ENCODE measurements at regions not wholly inside any gene's neighbourhood (a gene's known extent, or its start where the extent isn't known, plus 50 kb on each side); places are given as distances from the start of the nearest gene placed in this dataset.
"Not testable (repeated sequence)": the region's sequence is repeated elsewhere in the genome, so short reads cannot be mapped to it uniquely, and the experiment has no call there.

DNA sequence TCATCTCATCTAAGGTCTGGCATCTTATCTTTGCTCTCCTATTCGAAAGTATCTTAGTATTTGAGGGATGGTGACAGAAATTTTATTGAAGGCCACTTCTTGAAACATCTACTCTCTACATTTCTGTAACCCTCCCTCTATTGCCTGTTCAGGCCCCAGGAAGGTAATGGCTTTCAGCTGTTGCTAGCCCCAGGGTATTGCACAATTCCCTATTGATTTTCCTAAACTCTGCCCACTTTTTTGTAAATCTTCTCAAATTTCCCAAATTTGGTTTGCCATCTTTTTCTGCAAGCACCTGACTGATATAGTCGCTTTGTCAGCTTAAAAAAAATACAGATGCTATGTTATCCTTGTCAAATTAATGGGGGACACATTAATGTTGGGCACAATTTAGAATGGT, 242.1 kb downstream of the RAP2B start:
- Histone ChIP-seq H3K9me3 (no peaks in the 10 kb centered on the region), H3K36me3 (no peaks in the 10 kb centered on the region), H3K27ac (no peak overlapping the region), H3K4me1 (peaks cover 0 to 12% (median 3%) of the 10 kb centered on the region in 6 donors), H3K4me3 (no peak overlapping the region), H3K27me3 (replicated peaks in 1 of 7) (no peaks in the 10 kb centered on the region)
- TF ChIP-seq POLR2A (IDR thresholded peaks at IDR 0.05) (no peak), POLR2AphosphoS5 (IDR thresholded peaks at IDR 0.05) (no peak)
- TF ChIP-seq, protein P1, sequence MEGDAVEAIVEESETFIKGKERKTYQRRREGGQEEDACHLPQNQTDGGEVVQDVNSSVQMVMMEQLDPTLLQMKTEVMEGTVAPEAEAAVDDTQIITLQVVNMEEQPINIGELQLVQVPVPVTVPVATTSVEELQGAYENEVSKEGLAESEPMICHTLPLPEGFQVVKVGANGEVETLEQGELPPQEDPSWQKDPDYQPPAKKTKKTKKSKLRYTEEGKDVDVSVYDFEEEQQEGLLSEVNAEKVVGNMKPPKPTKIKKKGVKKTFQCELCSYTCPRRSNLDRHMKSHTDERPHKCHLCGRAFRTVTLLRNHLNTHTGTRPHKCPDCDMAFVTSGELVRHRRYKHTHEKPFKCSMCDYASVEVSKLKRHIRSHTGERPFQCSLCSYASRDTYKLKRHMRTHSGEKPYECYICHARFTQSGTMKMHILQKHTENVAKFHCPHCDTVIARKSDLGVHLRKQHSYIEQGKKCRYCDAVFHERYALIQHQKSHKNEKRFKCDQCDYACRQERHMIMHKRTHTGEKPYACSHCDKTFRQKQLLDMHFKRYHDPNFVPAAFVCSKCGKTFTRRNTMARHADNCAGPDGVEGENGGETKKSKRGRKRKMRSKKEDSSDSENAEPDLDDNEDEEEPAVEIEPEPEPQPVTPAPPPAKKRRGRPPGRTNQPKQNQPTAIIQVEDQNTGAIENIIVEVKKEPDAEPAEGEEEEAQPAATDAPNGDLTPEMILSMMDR (IDR thresholded peaks at IDR 0.05 in 8 of 11, conservative IDR thresholded peaks at IDR 0.05 in 3 of 11), result no peak
- 44 to 90% (median 51%) methylated on average over 2 of the region's 2 CpGs for WGBS, 5 donors
- no peak for DNase-seq
- intact Hi-C loops (cut with DNase I; ENCODE audit: low total_unique reads), result no loop called here

DNA sequence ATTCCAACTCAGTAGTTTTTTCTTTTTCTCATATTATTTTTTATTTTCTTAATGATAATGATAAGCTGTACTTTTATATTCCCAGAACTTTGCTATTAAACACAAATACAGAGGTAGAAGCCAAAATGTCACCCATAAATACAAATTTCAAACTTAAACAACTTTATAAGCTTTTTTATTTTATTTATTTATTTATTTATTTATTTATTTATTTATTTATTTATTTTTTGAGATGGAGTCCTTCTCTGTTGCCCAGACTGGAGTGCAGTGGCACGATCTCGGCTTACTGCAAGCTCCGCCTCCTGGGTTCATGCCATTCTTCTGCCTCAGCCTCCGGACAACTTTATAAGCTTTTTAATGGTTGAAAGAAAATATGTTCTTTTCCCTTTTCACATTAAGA, 243.3 kb downstream of the RAP2B start:
- H3K4me3 ChIP-seq; H3K4me1 ChIP-seq; H3K9me3 ChIP-seq; H3K36me3 ChIP-seq; DNase-seq; intact Hi-C loops (cut with DNase I; ENCODE audit: low total_unique reads); H3K27me3 ChIP-seq (replicated peaks in 1 of 7); H3K27ac ChIP-seq: not testable (repeated sequence)
- 92 to 95% (median 94%) methylated on average over 4 of the region's 4 CpGs for WGBS, 5 donors

DNA sequence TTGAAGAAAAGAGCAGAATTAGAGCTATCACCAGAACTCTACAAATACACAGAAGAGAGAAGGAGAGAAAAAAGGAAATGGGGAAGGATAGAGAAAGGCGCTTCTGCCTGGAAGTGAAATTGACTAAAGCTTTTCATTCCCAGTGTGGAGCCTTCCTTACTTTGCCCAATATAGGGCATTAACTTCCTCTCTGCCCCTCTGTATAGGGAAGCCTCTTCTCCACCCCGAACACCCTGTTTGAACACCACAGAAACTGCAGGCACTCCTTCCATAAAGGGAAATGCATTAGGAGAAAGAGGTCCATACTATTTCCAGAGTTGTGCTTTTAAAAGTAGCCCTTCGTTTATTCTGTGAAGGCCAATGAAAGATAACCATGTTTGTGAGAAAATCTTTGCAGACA, 248.5 kb downstream of the RAP2B start:
- H3K4me1 ChIP-seq, result no peaks in the 10 kb centered on the region
- 53 to 64% (median 61%) methylated on average over 3 of the region's 3 CpGs for WGBS, 5 donors
- no peak for DNase-seq
- H3K4me3 ChIP-seq, result no peak overlapping the region
- TF ChIP-seq, protein P1 (IDR thresholded peaks at IDR 0.05 in 8 of 11, conservative IDR thresholded peaks at IDR 0.05 in 3 of 11), result no peak
- TF ChIP-seq POLR2A (IDR thresholded peaks at IDR 0.05), result no peak
- no peak for TF ChIP-seq POLR2AphosphoS5 (IDR thresholded peaks at IDR 0.05)
- H3K36me3 ChIP-seq, result no peaks in the 10 kb centered on the region
- no peak overlapping the region for H3K27ac ChIP-seq
- intact Hi-C loops (cut with DNase I; ENCODE audit: low total_unique reads), result no loop called here
- H3K9me3 ChIP-seq, result no peaks in the 10 kb centered on the region
- H3K27me3 ChIP-seq (replicated peaks in 1 of 7), result no peaks in the 10 kb centered on the region

DNA sequence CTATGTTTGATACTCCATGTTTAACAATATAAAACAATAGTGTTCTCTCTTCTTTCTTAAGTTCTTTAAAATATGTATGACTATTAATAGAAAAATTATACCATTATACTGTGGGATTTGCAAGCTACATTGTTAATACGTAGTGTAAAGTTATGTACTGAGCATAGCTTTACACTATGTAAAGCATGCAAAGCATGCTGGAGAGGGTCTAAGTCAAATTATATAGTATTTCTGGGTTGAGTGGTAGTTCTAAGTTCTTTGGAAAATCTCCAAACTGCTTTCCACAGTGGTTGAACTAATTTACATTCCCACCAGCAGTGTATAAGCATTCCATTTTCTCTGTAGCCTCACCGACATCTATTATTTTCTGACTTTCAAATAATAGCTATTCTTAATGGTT, 253.0 kb downstream of the RAP2B start:
- no peak for DNase-seq
- Histone ChIP-seq H3K27ac (no peak overlapping the region), H3K27me3 (replicated peaks in 1 of 7) (no peaks in the 10 kb centered on the region), H3K4me3 (no peak overlapping the region), H3K4me1 (no peaks in the 10 kb centered on the region), H3K9me3 (peaks cover 0 to 35% (median 21%) of the 10 kb centered on the region in 8 donors), H3K36me3 (no peaks in the 10 kb centered on the region)
- intact Hi-C loops (cut with DNase I; ENCODE audit: low total_unique reads), result no loop called here
- WGBS, 5 donors, result 74 to 89% (median 88%) methylated on average over 2 of the region's 2 CpGs
- TF ChIP-seq POLR2AphosphoS5 (IDR thresholded peaks at IDR 0.05) (no peak), POLR2A (IDR thresholded peaks at IDR 0.05) (no peak)
- TF ChIP-seq, protein P1 (IDR thresholded peaks at IDR 0.05 in 8 of 11, conservative IDR thresholded peaks at IDR 0.05 in 3 of 11), result no peak

DNA sequence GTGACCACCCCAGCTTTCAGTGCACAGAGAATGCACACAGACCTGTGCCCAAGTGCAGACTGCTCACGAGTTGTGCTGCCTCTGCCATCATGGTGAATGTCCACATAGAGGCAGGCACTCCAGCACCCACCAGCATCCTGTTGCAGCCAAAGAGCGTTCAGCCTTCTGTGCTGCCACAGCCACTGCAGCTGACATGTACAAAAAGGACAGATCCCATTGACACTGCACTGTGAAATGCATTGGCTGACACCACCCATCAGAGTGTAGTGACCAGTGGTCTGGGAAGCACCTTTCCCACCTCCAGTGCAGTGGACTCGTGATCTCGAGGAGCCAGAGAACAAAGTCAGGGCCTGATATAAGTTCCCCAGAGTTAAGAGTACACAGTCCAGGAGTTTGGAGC, 260.3 kb downstream of the RAP2B start:
- Histone ChIP-seq H3K36me3 (no peaks in the 10 kb centered on the region), H3K4me1 (no peaks in the 10 kb centered on the region), H3K9me3 (peaks cover 5 to 83% (median 77%) of the 10 kb centered on the region in 8 donors), H3K27me3 (replicated peaks in 1 of 7) (no peaks in the 10 kb centered on the region), H3K27ac (no peak overlapping the region), H3K4me3 (no peak overlapping the region)
- intact Hi-C loops (cut with DNase I; ENCODE audit: low total_unique reads), result no loop called here
- WGBS, 5 donors, result 78 to 90% (median 83%) methylated on average over 4 of the region's 4 CpGs
- TF ChIP-seq, protein P1 (IDR thresholded peaks at IDR 0.05 in 8 of 11, conservative IDR thresholded peaks at IDR 0.05 in 3 of 11), result no peak
- TF ChIP-seq POLR2A (IDR thresholded peaks at IDR 0.05), result no peak
- TF ChIP-seq POLR2AphosphoS5 (IDR thresholded peaks at IDR 0.05), result no peak
- DNase-seq, result no peak

DNA sequence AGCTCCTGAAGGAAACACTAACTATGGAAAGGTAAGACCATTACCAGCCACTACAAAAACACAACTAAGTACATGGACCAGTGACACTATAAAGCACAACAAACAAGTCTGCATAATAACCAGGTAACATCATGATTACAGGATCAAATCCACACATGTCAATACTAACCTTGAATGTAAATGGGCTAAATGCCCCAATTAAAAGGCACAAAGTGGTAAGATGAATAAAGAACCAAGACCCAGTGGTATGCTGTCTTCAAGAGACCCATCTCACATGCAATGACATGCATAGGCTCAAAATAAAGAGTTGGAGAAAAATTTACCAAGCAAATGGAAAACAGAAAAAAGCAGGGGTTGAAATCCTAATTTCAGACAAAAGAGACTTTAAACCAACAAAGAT, 261.8 kb downstream of the RAP2B start:
- H3K36me3 ChIP-seq; intact Hi-C loops (cut with DNase I; ENCODE audit: low total_unique reads); H3K4me1 ChIP-seq; H3K27ac ChIP-seq; H3K27me3 ChIP-seq (replicated peaks in 1 of 7); DNase-seq; H3K4me3 ChIP-seq: not testable (repeated sequence)
- H3K9me3 ChIP-seq, result peaks cover 5 to 73% (median 62%) of the 10 kb centered on the region in 8 donors

Data from spleen (tissue), 11 donors.